ENCODE measurements at regions not wholly inside any gene's neighbourhood (a gene's known extent, or its start where the extent isn't known, plus 50 kb on each side); places are given as distances from the start of the nearest gene placed in this dataset.

DNA sequence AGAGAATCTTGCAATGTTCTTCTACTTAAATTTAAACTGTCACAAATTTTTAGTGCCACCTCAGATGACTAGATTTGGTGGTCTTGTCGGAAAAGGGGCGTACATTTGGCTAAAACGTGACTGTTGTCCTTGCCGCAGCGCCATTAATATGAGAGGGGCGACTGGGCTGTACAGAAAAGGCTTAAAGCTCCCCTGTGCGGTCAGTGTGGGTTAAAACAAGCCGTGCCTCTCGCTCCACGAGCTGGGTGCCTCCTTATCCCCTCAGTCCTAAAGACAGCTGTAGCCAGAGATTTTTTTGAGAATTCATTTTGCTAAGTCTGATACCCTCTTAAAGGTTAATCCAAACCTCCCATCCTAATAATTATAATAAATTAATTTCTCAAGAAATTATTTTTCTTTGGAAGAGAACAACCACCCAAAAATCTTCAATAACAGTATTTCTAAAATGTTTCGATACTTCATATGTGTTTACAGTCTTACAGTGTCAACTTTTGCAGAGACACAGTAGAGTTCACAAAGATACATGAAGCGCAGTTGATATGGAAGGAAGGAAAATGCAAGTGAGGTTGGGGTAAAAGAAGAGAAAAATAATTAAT lies 68.6 kb downstream of the C7orf25 start (continued):
- TF ChIP-seq, protein P1, sequence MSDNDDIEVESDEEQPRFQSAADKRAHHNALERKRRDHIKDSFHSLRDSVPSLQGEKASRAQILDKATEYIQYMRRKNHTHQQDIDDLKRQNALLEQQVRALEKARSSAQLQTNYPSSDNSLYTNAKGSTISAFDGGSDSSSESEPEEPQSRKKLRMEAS (CRISPR knock-in tag; IDR thresholded peaks at IDR 0.05): no peak
- TF ChIP-seq HEY1 (CRISPR knock-in tag; IDR thresholded peaks at IDR 0.05; ENCODE audit: borderline replicate concordance) (no peak), REST (IDR thresholded peaks at IDR 0.05; ENCODE audit: borderline replicate concordance) (peak; percentile 66), REST (CRISPR knock-in tag; IDR thresholded peaks at IDR 0.05; ENCODE audit: low read depth) (no peak), BHLHE40 (IDR thresholded peaks at IDR 0.05; ENCODE audit: low read length) (peak; percentile 80), SAFB (IDR thresholded peaks at IDR 0.05; ENCODE audit: borderline replicate concordance, low read depth, low read length) (no peak), SP2 (IDR thresholded peaks at IDR 0.05; ENCODE audit: extremely low read depth, low read depth, low read length, poor library complexity, severe bottlenecking) (no peak), PHB (CRISPR knock-in tag; IDR thresholded peaks at IDR 0.05) (no peak), MXI1 (IDR thresholded peaks at IDR 0.05; ENCODE audit: low read depth, low read length) (no peak), ZNF431 (CRISPR knock-in tag; IDR thresholded peaks at IDR 0.05) (no peak), CCAR2 (IDR thresholded peaks at IDR 0.05; ENCODE audit: low read depth, low read length) (no peak), ZNF445 (CRISPR knock-in tag; IDR thresholded peaks at IDR 0.05; ENCODE audit: low read depth) (no peak), RFX7 (CRISPR knock-in tag; IDR thresholded peaks at IDR 0.05) (no peak)
- TF ChIP-seq, protein P2, sequence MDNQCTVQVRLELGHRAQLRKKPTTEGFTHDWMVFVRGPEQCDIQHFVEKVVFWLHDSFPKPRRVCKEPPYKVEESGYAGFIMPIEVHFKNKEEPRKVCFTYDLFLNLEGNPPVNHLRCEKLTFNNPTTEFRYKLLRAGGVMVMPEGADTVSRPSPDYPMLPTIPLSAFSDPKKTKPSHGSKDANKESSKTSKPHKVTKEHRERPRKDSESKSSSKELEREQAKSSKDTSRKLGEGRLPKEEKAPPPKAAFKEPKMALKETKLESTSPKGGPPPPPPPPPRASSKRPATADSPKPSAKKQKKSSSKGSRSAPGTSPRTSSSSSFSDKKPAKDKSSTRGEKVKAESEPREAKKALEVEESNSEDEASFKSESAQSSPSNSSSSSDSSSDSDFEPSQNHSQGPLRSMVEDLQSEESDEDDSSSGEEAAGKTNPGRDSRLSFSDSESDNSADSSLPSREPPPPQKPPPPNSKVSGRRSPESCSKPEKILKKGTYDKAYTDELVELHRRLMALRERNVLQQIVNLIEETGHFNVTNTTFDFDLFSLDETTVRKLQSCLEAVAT (IDR thresholded peaks at IDR 0.05): no peak

Data from K562 (cell line).